NB4 (cell line): ENCODE measurements at regions not wholly inside any gene's neighbourhood (a gene's known extent, or its start where the extent isn't known, plus 50 kb on each side); places are given as distances from the start of the nearest gene placed in this dataset.

ENCODE experiments used
- POLR2A ChIP-seq: IDR thresholded peaks from 2 replicates; pipeline ENCODE4 v1.6.1; 2011; ENCODE audit warnings: mild to moderate bottlenecking; ENCODE audit not compliant: insufficient read length; ENCODE audit errors: extremely low read depth
- TF ChIP-seq, protein P1 (sequence below): IDR thresholded peaks from one replicate; pipeline ENCODE4 v1.5.1; 2012; ENCODE audit warnings: low read depth, low read length

DNA sequence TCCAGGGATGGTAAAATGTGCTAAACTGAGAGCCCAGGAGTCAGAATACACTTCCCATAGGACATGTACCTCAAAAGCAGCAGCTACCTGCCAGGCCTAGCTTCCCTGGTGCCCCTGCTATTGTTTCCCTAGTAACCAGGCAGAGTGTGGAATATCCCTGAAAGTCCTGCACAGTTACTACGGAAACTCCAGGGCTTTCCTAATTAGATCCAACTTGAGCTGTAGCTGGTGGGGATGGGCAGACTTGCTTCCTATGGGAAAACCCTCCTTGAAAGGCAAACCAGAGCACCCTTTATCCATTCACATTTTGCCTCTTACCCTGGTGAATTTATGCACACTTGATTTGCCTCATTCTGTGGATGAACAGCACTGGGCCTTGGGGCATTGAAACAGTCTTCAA is 559.9 kb upstream of the PBX1 start:
- TF ChIP-seq, protein P1, sequence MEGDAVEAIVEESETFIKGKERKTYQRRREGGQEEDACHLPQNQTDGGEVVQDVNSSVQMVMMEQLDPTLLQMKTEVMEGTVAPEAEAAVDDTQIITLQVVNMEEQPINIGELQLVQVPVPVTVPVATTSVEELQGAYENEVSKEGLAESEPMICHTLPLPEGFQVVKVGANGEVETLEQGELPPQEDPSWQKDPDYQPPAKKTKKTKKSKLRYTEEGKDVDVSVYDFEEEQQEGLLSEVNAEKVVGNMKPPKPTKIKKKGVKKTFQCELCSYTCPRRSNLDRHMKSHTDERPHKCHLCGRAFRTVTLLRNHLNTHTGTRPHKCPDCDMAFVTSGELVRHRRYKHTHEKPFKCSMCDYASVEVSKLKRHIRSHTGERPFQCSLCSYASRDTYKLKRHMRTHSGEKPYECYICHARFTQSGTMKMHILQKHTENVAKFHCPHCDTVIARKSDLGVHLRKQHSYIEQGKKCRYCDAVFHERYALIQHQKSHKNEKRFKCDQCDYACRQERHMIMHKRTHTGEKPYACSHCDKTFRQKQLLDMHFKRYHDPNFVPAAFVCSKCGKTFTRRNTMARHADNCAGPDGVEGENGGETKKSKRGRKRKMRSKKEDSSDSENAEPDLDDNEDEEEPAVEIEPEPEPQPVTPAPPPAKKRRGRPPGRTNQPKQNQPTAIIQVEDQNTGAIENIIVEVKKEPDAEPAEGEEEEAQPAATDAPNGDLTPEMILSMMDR: no peak
- no peak for TF ChIP-seq POLR2A
